Adrenal gland (tissue), 9 donors: ENCODE measurements at regions not wholly inside any gene's neighbourhood (a gene's known extent, or its start where the extent isn't known, plus 50 kb on each side); places are given as distances from the start of the nearest gene placed in this dataset.

ENCODE experiments used
- DNase-seq, 7 donors: peaks; one replicate each; pipeline ENCODE4 v3.0.0-alpha.2; 2019 to 2020
- H3K27ac ChIP-seq, 5 donors: fragments of 200-600 bp; sonication (generic) in 4 of 5; 1 replicate in 3 of 5; 2 replicates in 2 of 5; pipeline versions ENCODE4 v1.5.1 to v1.8.0; 2016 to 2020; ENCODE audit warnings: mild to moderate bottlenecking in 1 of 5
- H3K27me3 ChIP-seq: fragments of 200-600 bp; 2 replicates; pipeline ENCODE4 v1.8.0; 2021
- H3K36me3 ChIP-seq, 2 donors: fragments of 200-600 bp; replicated peaks in 1 of 2; 1 replicate in 1 of 2; 2 replicates in 1 of 2; pipeline versions ENCODE4 v1.5.1 to v1.8.0; 2018 to 2022
- H3K4me1 ChIP-seq, 2 donors: fragments of 200-600 bp; replicated peaks in 1 of 2; 1 replicate in 1 of 2; 2 replicates in 1 of 2; pipeline versions ENCODE4 v1.5.1 to v1.8.0; 2018 to 2021
- H3K4me3 ChIP-seq, 4 donors: fragments of 200-600 bp; sonication (generic) in 3 of 4; one replicate each; pipeline ENCODE4 v1.5.1; 2016 to 2018
- H3K9me3 ChIP-seq, 3 donors: fragments of 200-600 bp; sonication (generic) in 1 of 3; replicated peaks in 1 of 3; 1 replicate in 2 of 3; 2 replicates in 1 of 3; pipeline versions ENCODE4 v1.5.1 to v1.8.0; 2016 to 2021
- CTCF ChIP-seq, 6 experiments: fragments of 450-650 bp in 4 of 6; fragments of 200-600 bp in 2 of 6; sonication (generic) in 1 of 6; IDR thresholded peaks; 1 replicate in 5 of 6; 2 replicates in 1 of 6; pipeline versions ENCODE4 v1.5.1 to v1.8.0; 2016 to 2021; ENCODE audit warnings: antibody characterized with exemption in 6 of 6, mild to moderate bottlenecking in 2 of 6, moderate library complexity in 1 of 6
- POLR2A ChIP-seq, 2 donors: fragments of 450-650 bp; IDR thresholded peaks; one replicate each; pipeline ENCODE4 v1.6.1; 2017; ENCODE audit warnings: antibody characterized with exemption in 2 of 2, mild to moderate bottlenecking in 2 of 2, moderate library complexity in 1 of 2
- WGBS, 4 donors: extraction: QIAGEN DNeasy Blood & Tissue Kit in 2 of 4; methylation state at CpG; one replicate each; pipeline versions ENCODE4 v1.1.5 to v1.1.7; 2013 to 2017; 5-methylcytosine and 5-hydroxymethylcytosine counted together
- intact Hi-C, 2 donors: fragments of 100-400 bp; cut with DNase I; formaldehyde crosslinking; loops; one replicate each; pipeline versions ENCODE4 v1.14.1 to v1.15.0; 2022 to 2023
- donor health status: healthy with polysubstance abuse.
- donor health status: Bipolar disorder and iron deficiency.
- donor health status: DM: yes; HTN: yes; CAD: no.
- donor health status: DM: no; HTN: no; CAD: no.
- donor health status: DM: no; HTN: no; CAD: no.

- DNase-seq = no peak
- Histone ChIP-seq H3K36me3 (no peaks in the 10 kb centered on the region), H3K4me3 (no peak overlapping the region), H3K27ac (no peak overlapping the region), H3K4me1 (no peaks in the 10 kb centered on the region), H3K27me3 (peaks cover 3% of the 10 kb centered on the region), H3K9me3 (no peaks in the 10 kb centered on the region)
- intact Hi-C loops = no loop called here
- WGBS, 4 donors = 52 to 56% (median 53%) methylated on average over 3 of the region's 3 CpGs
- TF ChIP-seq POLR2A (IDR thresholded peaks at IDR 0.05) = no peak
These were observed 251.8 kb upstream of the MKI67 start for GRCh38 chr10:128377988-128378387.

GRCh38 chr10:128380946-128381345, 254.7 kb upstream of the MKI67 start:
- no peak overlapping the region for H3K27ac ChIP-seq
- peaks cover 3% of the 10 kb centered on the region for H3K27me3 ChIP-seq
- H3K36me3 ChIP-seq = no peaks in the 10 kb centered on the region
- no peak overlapping the region for H3K4me3 ChIP-seq
- no peaks in the 10 kb centered on the region for H3K9me3 ChIP-seq
- 62 to 77% (median 70%) methylated on average over 4 of the region's 4 CpGs for WGBS, 4 donors
- no peak for TF ChIP-seq POLR2A (IDR thresholded peaks at IDR 0.05)
- TF ChIP-seq CTCF (IDR thresholded peaks at IDR 0.05) = no peak
- DNase-seq = no peak
- no peaks in the 10 kb centered on the region for H3K4me1 ChIP-seq
- intact Hi-C loops = no loop called here

- H3K27me3 ChIP-seq = peaks cover under 1% of the 10 kb centered on the region
These were observed 256.0 kb upstream of the MKI67 start for GRCh38 chr10:128382225-128382624.

GRCh38 chr10:128384831-128385230, 258.6 kb upstream of the MKI67 start:
- no peak overlapping the region for H3K4me3 ChIP-seq
- H3K27ac ChIP-seq = no peak overlapping the region
- intact Hi-C loops = no loop called here
- H3K27me3 ChIP-seq = no peaks in the 10 kb centered on the region
- H3K36me3 ChIP-seq = no peaks in the 10 kb centered on the region
- 84 to 92% (median 91%) methylated on average over 10 of the region's 10 CpGs for WGBS, 4 donors
- H3K4me1 ChIP-seq = no peaks in the 10 kb centered on the region
- TF ChIP-seq POLR2A (IDR thresholded peaks at IDR 0.05) = no peak
- TF ChIP-seq CTCF (IDR thresholded peaks at IDR 0.05) = no peak
- H3K9me3 ChIP-seq = no peaks in the 10 kb centered on the region
- no peak for DNase-seq

More at GRCh38 chr10:128382225-128382624, 256.0 kb upstream of the MKI67 start:
- intact Hi-C loops = no loop called here
- TF ChIP-seq POLR2A (IDR thresholded peaks at IDR 0.05) (no peak), CTCF (IDR thresholded peaks at IDR 0.05) (no peak)
- Histone ChIP-seq H3K36me3 (no peaks in the 10 kb centered on the region), H3K9me3 (no peaks in the 10 kb centered on the region), H3K4me3 (no peak overlapping the region), H3K4me1 (no peaks in the 10 kb centered on the region), H3K27ac (no peak overlapping the region)
- WGBS, 4 donors = 58 to 80% (median 70%) methylated on average over 3 of the region's 3 CpGs
- DNase-seq = no peak

- no peak overlapping the region for H3K27ac ChIP-seq
- no peaks in the 10 kb centered on the region for H3K4me1 ChIP-seq
- intact Hi-C loops = no loop called here
- TF ChIP-seq CTCF (IDR thresholded peaks at IDR 0.05) = no peak
- no peak for TF ChIP-seq POLR2A (IDR thresholded peaks at IDR 0.05)
- H3K27me3 ChIP-seq = no peaks in the 10 kb centered on the region
- H3K4me3 ChIP-seq = no peak overlapping the region
- WGBS, 4 donors = 29 to 37% (median 34%) methylated on average over 7 of the region's 7 CpGs
- no peaks in the 10 kb centered on the region for H3K9me3 ChIP-seq
- no peaks in the 10 kb centered on the region for H3K36me3 ChIP-seq
- no peak for DNase-seq
These were observed 260.0 kb upstream of the MKI67 start for GRCh38 chr10:128386231-128386630.
